ENCODE measurements at regions not wholly inside any gene's neighbourhood (a gene's known extent, or its start where the extent isn't known, plus 50 kb on each side); places are given as distances from the start of the nearest gene placed in this dataset.

GRCh38 chr12:107349008-107349747, 255.8 kb upstream of the CRY1 start:
- DNase-seq (ENCODE audit: low spot score) = no peak

DNA sequence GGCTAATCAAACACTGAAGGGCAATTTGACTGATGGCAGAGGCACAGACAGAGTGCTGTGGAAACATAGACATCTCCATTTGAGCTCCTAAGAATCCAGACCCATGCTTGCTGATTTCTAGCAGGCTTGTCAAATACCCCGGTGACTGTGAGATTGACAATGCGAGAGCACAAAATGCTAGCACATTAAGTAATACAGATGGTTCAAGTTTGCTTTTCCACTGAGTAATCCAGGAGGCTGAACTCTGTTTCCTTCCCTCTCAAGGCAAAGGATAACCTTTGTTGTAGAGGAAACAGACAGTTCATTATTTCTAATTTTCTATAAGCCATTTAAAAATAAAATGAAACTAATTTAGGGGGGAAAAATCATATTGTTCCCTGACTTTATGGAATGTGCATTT, 256.5 kb upstream of the CRY1 start:
- no peak for DNase-seq (ENCODE audit: low spot score)

DNA sequence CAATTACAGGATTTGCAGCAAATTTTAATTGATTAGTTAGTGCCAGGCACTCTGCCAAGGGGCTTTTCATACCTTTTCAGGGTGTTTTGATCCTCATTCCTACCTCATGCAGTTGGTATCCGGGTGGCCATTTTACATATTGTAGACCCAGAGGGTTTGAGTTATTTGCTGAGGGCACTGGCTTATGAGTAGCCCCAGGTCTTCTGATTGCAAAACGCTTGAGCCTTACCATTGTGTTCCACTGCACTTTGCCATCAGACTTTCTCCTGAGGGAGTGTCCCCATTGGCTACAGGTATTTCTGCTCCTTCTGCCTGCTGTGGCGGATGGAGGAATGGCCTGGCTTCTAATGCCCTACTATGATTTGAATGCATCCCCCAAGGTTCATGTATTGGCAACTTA, 257.8 kb upstream of the CRY1 start:
- no peak for DNase-seq (ENCODE audit: low spot score)

DNA sequence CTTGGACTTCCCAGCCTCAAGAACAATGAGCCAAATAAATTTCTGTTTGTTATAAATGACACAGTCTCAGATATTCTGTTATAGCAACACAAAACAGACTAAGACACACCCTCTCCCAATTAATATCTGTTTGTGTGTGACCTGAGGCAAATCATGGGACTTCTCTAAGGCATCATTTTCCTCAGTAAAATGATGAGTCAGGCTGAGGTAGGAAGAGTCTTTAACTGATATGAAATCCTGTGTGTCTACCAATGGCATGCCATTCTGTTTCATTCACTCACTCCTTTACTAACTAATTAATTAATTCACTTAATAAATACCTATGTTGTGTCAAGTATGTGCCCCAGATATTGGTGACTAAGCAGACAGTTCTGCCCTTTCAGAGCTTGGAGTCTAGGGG, 258.4 kb upstream of the CRY1 start:
- no peak for DNase-seq (ENCODE audit: low spot score)

DNA sequence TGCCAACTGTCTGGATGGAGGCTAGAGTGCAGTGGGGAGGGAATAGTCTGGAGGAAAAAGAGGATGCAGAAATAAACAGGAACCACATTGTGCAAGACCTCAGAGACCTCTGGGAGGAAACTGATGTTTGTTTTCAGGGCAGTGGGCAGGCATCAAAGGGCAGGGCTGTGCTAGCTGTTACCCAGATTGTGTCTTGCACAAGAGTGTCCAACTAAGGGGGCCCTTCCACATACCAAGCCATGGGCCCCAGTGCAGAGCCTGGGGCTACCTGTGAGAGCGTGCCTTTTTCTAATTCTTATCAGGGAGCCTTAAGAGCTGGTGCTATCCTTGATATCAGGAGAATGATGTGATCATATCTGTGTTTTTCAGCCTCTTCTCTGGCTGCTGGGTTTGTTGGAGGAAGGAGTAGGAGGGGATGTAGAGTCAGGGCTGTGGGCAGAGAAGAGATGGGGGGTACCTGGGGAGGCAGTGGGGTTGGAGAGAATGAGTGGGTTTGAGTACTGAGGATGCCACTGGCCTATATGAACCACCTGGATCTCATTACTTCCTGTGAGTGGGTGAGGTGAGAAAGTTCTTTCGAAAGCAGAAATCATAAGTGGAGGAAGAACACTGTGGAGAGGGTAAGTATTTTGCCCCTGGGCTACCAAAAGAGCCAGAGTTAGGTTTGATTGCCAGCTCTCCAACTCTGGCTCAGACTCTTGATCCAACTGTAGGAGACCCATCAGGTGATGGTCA, 259.2 kb upstream of the CRY1 start:
- no peak for DNase-seq (ENCODE audit: low spot score)

DNA sequence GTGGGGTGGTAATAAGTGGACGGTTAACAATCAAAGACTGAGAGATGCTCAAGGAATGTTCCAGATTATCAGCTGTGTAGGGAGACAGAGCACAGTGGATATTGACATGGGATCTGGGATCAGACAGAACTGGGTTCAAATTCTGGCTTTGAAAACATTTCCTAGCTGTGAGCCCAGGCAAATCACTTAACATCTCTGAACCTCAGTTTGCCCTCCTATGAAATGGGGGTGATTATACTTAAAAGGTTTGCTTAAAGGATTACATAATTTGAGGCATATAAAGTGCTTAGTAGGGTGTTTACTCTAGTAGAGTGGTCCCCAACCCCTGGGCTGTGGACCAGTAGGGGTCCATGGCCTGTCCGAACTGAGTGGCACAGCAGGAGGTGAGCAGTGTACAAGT, 260.0 kb upstream of the CRY1 start:
- no peak for DNase-seq (ENCODE audit: low spot score)

DNA sequence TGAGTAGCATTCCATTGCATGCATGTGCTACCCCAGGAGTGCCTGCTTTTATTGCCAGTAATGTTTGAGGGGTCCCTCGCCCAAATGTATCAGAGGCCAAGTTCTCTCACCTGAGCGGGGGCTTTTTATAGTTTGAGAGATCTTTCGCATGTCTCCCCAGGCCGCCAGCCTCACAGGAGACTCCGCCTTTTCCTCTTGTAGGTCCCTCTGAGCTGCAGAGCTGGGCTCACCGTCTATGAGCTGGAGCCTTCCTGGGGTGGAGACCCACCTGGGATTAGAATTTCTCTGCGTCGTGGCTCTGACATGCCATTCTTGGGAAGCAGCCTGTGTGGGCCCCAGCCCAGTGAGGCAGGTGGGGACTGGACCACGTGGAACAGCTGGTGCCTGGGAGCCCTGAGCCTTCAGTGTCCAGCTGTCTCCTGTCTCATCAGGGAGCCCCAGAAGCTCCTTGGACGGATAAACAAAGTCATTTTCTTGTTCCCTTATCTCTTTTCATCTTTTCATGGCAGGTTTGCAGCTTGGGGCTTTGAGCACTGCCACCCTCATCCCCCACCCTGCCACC, 261.7 kb upstream of the CRY1 start:
- no peak for DNase-seq (ENCODE audit: low spot score)

DNA sequence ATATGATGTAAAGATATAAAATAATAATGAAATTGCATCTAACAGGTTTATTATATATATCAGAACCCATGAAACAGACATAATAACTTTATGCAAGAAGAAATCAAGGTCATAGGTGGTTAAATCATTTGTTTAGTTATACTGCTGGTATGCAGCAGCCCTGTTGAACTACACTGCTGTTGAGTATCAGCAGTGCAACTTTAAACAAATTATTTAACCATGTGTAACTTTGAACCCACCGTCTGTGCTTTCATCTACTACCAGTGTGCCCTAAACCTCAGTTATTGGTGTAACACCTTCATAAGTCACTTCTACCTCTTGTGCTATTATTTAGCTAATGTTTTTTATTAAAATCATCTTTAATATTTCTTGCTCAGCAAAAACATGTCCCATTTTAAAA, 262.3 kb upstream of the CRY1 start:
- no peak for DNase-seq (ENCODE audit: low spot score)

DNA sequence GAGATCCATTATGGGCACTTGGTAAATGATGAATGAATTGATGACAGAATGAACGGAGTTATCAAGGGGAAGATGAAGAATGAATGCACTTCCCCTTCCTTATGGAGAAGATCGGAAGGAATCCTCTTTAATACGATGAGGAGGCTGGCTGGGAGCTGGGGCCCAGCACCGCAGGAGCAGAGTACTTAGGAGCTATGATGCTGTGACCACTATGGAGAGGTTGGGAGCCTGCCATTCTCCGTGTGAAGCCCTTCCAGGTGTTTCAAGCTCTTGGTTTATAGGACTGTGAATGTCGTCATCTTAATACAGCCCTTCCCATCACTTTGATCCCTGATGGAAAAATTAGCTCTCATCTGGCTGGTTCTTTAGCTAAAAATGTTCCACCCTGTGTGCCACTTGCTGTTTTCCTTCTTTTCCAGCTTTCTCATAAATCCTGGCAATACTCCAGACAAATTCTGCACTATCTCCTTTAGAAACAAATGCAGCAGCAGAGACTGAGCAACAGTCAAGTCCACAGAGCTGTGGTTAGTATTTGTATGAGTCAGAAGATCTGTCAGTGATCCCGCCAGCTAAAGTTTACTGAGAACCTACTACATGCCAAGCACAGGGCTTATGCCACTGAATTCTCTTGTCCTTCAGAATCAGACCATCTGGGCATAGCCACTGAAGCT, 263.1 kb upstream of the CRY1 start:
- no peak for DNase-seq (ENCODE audit: low spot score)

DNA sequence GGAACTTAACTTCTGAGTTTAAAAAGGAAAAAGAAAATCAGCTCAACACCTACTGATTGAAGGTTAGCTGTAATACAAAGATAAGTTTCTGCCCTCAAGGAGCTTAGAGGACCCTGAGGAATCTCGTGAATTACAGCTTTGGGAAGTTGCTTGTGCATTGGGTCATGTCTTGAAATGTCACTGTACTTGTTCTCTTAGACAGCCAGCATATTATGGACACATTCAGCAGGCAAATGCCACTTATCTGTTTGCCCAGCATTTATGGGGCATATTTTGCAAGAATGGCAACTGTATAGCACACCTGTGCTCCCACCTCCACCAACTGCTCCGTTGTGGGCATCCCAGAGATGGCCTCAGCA, 263.6 kb upstream of the CRY1 start:
- no peak for DNase-seq (ENCODE audit: low spot score)

DNA sequence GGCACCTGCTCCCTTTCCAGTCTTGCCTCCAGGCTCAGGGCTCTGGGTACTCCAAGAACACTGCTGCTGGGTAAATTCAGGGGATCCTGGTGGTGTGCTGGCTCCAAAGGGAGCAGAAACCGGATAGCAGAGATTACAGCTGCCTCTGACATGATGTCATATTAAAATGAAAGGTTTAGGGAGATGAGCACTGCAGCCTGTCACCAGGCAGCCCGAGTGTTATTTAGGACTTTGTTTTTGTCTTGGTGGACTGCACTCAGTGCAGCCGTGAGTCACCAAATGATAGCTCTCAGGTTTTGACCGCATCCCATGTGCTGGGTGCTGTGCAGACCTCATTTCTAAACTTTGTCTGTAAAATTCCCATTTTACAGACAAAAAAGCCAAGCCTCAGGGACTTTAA, 266.0 kb upstream of the CRY1 start:
- DNase-seq (ENCODE audit: low spot score) = no peak

DNA sequence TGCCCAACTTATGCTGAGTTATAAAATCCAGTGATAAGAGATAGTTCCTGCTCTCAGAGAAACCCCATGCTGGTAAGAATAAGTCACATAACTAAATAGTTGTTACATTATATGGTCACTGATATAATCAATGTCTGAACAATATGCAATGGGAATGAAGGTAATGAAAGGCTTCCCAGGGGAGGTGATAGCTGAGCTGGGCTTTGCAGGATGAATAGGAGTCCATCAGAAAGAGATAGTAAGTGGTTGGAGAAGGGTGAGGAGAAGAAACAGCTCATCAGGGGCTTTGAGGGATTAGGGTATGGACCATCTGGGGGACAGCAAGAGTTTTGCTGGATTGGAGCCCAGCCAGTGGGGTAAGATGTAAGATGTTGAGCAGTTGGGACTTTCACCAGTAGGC, 266.7 kb upstream of the CRY1 start:
- DNase-seq (ENCODE audit: low spot score) = no peak

DNA sequence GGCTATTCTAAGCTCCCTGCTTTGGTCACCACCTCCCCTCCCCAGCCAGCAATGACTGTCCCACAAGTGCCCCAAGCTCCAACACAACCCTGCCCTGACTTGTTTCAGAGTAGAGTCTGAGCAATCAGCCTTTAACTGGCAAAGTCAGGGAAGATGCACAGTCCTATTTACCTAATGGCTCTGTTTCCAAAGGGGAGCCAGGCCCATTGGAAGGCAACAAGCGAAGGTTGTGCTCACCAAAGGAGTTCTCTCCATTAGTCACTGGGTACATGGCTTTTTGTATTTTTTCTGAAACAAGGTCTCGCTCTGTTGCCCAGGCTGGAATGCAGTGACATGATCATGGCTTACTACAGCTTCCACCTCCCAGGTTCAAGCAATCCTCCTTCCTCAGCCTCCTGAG, 267.1 kb upstream of the CRY1 start:
- no peak for DNase-seq (ENCODE audit: low spot score)

- no peak for DNase-seq (ENCODE audit: low spot score)
Measured at GRCh38 chr12:107361970-107362369, 268.6 kb upstream of the CRY1 start.

DNA sequence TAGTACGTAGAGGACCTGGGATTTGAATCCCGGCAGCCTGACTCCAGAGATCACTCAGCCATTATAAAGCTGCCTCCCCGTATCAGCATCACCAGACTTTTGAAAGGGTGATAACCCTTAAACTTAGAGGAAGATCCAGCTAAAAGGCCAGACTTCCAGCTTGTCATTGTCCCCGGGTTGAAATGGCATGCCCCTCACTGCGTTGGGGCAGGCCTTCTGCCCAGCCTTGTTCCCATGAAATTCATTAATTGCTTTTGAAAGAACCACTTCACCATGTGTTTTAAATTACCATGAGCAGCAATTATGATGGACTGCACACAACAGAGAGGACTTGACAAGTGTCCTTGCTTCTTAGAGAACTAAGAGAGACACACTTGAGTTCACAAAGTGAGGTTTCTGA, 269.6 kb upstream of the CRY1 start:
- no peak for DNase-seq (ENCODE audit: low spot score)

GRCh38 chr12:107364875-107365518, 271.6 kb upstream of the CRY1 start:
- DNase-seq (ENCODE audit: low spot score) = no peak

- DNase-seq (ENCODE audit: low spot score) = no peak
Measured at GRCh38 chr12:107365703-107366102, 272.4 kb upstream of the CRY1 start.

DNA sequence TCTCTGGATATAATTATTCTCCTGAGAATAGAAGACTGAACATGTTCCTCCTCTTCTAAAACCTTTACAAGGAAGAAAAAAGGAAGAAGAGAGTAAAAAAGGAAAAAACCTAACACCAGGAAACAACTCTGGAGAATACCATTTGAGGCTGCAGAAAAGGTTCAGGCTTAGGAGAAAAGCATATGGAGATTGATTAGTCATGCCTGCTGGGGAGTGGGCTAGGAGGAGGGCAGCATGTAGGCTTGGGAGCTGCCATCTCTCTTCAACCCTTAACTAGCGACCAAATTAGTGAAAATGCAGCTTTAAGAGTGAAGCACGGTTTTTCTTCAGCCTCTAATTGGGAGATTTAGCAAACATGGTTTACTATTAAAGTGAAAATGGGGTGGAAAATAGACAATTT, 273.0 kb upstream of the CRY1 start:
- DNase-seq (ENCODE audit: low spot score) = no peak

- no peak for DNase-seq (ENCODE audit: low spot score)
Measured at GRCh38 chr12:107368586-107368985, 275.2 kb upstream of the CRY1 start.

DNA sequence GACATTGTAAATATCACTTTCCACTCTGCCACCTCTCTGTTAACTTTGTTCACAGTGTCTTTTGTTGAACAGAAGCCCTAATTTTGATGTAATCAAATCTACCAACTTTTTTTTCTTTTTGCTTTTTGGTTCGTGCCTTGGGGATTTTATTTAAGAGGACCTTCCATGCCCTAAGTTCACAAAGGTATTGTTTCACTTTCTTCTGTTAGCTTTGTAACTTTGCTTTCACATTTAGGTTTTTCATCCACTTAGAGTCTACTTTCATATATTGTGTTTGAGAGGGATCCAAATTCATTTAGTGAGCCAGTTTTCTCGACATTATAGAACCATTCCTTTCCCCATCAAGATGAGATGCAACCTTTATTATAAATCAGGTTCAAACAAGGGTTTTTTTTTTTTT, 275.7 kb upstream of the CRY1 start:
- no peak for DNase-seq (ENCODE audit: low spot score)

GRCh38 chr12:107369679-107370078, 276.3 kb upstream of the CRY1 start:
- DNase-seq (ENCODE audit: low spot score) = no peak

GRCh38 chr12:107372229-107372658, 278.9 kb upstream of the CRY1 start:
- no peak for DNase-seq (ENCODE audit: low spot score)
